HG03439 (cell line): ENCODE measurements at regions not wholly inside any gene's neighbourhood (a gene's known extent, or its start where the extent isn't known, plus 50 kb on each side); places are given as distances from the start of the nearest gene placed in this dataset.
A peak's percentile ranks its signal among the peaks of the same experiment; 100 is the strongest.

Source experiments
- ATAC-seq: cut with Tn5 transposase; IDR thresholded peaks from one replicate; pipeline ENCODE4 v1.9.1; 2021; ENCODE audit warnings: mild to moderate bottlenecking, moderate library complexity; ENCODE audit not compliant: unreplicated experiment

GRCh38 chr14:76950055-76951020 lies 78.2 kb downstream of the IRF2BPL start:
- no peak for ATAC-seq

- no peak for ATAC-seq
Observed at GRCh38 chr14:76948976-76949375, 79.5 kb downstream of the IRF2BPL start.

- ATAC-seq = no peak
Observed at GRCh38 chr14:76948213-76948947, 80.1 kb downstream of the IRF2BPL start.

GRCh38 chr14:76947838-76948184 lies 80.7 kb downstream of the IRF2BPL start:
- no peak for ATAC-seq

- peak; percentile 76 for ATAC-seq
Observed at GRCh38 chr14:76947078-76947837, 81.2 kb downstream of the IRF2BPL start.

- no peak for ATAC-seq
Observed at GRCh38 chr14:76946753-76947077, 81.8 kb downstream of the IRF2BPL start.

GRCh38 chr14:76943072-76943471 lies 85.4 kb downstream of the IRF2BPL start:
- ATAC-seq = no peak

- no peak for ATAC-seq
Observed at GRCh38 chr14:76941946-76942805, 86.3 kb downstream of the IRF2BPL start.

GRCh38 chr14:76941544-76941943 lies 87.0 kb downstream of the IRF2BPL start:
- no peak for ATAC-seq

- ATAC-seq = no peak
Observed at GRCh38 chr14:76940021-76940760, 88.3 kb downstream of the IRF2BPL start.

- ATAC-seq = no peak
Observed at GRCh38 chr14:76939015-76939742, 89.3 kb downstream of the IRF2BPL start.

- no peak for ATAC-seq
Observed at GRCh38 chr14:76938092-76938500, 90.4 kb downstream of the IRF2BPL start.

- no peak for ATAC-seq
Observed at GRCh38 chr14:76937181-76938091, 91.1 kb downstream of the IRF2BPL start.

- ATAC-seq = no peak
Observed at GRCh38 chr14:76936483-76936882, 92.0 kb downstream of the IRF2BPL start.

- no peak for ATAC-seq
Observed at GRCh38 chr14:76933515-76933914, 95.0 kb downstream of the IRF2BPL start.

- no peak for ATAC-seq
Observed at GRCh38 chr14:76931631-76932402, 96.7 kb downstream of the IRF2BPL start.

- ATAC-seq = no peak
Observed at GRCh38 chr14:76930549-76930948, 98.0 kb downstream of the IRF2BPL start.
